GDM1 (cell line): ENCODE measurements at regions not wholly inside any gene's neighbourhood (a gene's known extent, or its start where the extent isn't known, plus 50 kb on each side); places are given as distances from the start of the nearest gene placed in this dataset.

Experiments
- DNase-seq: peaks from one replicate; lab custom pipeline; 2025; lab: John Stamatoyannopoulos, UW

GRCh38 chr7:115707258-115708012 is 323.1 kb downstream of the TFEC start:
- DNase-seq: no peak

GRCh38 chr7:115704884-115705283 is 325.7 kb downstream of the TFEC start:
- no peak for DNase-seq

- DNase-seq: no peak
Observed at GRCh38 chr7:115701141-115701540, 329.4 kb downstream of the TFEC start.

GRCh38 chr7:115694424-115694823 is 336.1 kb downstream of the TFEC start:
- no peak for DNase-seq

DNA sequence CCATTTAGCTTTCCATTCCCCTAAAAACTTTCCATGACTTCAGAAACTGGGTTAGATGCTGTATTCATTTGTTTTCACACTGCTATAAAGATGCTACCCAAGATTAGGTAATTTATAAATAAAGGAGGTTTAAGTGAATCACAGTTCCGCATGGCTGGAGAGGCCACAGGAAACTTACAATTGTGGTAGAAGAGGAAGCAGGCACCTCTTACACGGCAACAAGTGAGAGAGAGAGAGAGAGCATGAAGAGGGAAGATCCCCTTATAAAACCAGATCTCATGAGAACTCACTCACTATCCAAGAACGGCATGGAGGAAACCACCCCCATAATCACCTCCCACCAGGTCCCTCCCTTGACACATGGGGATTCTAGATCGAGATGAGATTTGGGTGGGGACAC is 336.8 kb downstream of the TFEC start:
- no peak for DNase-seq

GRCh38 chr7:115689941-115690340 is 340.6 kb downstream of the TFEC start:
- DNase-seq: no peak

DNA sequence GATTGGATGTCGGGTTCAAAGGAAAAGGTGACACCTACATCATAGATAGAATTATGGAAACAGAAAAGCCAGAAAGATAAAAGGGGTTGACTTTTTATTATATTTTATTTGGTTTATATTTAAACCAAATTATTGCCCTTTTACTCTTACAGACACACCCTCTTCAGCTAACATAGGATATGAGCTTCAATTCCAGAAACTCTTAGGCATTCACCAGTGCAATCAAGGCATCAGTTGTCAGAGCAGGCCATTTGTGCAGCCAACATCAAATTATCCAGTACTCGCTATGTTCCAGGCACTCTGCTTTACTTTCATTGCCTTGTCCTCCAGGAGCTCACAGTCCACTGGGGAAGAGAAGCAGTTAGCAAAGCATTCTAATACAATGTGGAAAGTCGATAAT is 347.5 kb downstream of the TFEC start:
- no peak for DNase-seq

- DNase-seq: no peak
Observed at GRCh38 chr7:115682507-115682906, 348.1 kb downstream of the TFEC start.

DNA sequence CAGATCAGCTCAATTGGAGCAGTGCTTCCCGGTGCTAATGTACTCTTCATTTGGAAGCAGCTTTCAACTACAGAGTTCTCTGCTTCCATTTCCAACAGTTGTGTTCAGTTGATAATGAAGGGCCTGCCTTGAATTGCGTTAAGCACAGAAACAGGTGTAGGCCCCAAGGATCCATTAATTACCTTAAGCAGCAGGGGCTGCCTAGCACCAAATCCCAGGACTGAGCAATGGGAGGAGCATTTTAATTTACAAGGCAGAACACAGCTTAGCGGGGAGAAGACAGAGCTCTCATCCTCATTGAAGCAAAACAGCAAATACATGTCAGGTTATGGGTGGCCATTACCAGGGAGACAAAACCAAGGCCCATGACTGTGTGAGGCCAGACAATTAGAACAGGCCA is 349.6 kb downstream of the TFEC start:
- DNase-seq: no peak

DNA sequence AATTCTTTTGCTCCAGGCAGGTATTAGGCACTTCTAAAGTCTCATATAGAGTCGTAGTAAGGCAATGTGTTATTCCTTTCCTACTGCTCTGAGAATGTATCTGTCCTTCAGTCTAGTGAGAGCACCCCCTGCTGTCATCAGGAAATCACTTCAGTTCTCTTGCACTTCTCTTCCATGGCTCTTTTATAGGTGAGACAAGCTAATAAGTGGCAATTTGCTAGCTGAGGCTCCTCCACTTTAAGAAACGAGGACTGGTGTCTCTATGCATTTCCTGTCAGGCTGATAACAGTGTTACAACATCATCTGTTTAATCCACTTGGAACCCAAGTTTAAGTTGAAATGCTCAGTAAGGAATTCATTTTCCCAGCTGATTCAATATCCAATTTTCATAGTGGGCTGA is 350.6 kb downstream of the TFEC start:
- DNase-seq: no peak

GRCh38 chr7:115679423-115679822 is 351.1 kb downstream of the TFEC start:
- DNase-seq: no peak

- DNase-seq: no peak
Observed at GRCh38 chr7:115678086-115678982, 352.2 kb downstream of the TFEC start.

DNA sequence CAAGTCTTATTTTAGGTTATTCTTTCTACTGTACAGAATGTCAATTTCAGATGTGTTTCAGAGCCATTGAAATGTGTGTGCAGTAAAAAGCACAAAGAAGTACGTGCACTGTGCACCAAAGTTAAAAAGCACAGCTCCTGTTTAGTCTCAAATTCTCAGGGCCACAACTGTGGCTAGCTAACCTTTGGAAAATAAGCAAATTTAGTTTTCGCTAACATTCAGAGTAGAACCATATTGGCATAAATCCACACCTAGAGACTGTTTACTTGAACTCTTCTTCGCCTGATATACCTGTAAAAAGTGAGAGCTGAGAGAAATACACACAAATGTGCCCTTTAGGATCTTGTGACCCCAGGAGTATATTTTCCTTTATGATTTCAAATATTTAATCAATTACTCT is 353.9 kb downstream of the TFEC start:
- no peak for DNase-seq

DNA sequence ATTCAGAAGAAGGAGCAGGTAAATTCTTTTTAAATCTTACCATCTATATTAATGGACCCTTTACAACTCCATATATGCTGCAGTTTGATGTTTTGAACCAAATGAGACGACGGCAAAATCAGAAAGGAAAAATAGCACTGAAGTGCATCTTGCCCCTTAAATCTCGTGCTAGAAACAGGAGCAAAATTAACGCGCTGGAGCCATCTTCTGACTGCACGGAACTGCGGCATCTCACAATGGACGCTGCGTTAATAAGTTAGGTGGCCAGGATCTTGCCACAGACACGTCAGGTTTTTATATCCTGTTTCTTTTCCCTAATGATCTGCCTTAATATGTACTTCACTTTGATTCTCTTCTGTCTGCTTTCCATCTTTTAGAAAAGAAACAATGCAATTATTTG is 354.5 kb downstream of the TFEC start:
- peak; percentile 21 for DNase-seq

DNA sequence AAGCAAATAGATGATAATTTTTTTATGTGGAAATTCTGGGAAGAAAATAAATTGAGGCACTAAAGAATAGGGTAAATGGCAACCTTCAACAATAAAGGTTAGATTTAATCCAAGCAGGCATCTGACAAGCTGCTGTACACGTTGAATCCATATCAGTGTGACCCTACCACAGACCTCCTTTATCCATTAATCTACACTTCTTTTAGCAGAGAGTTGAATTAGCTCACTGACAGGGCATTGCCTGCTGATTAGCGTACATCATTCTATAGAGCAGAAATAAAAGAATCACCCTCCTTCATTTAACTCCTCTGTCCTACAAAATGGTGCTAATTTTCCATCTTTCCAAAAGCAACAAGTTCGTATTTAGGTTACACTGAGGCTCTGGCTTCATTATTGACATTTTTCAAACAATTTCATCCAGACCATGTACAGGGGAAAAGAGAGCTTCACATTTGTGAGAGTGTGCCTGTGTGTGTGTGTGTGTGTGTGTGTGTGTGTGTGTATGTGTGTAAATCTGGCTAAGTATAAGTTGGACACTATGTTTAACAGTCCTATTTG is 356.0 kb downstream of the TFEC start:
- DNase-seq: no peak

DNA sequence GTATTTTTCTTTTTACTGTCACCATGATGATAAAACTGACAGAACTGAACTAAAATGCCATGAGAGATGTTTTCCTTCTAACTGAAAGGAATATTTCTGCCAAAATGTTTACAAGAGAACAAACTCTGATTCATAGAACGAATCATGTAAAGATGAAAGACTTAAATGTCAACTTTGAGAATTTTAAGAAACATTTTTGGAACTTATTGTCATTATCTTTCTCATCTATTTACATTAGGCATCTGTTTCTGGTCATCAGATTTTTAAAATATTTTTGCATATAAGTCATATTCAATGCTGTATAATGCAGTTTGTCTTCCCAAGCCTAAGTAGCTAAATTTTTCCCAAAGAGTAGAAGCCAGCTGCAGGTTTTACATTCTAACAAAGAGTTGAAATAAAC is 358.5 kb downstream of the TFEC start:
- no peak for DNase-seq

DNA sequence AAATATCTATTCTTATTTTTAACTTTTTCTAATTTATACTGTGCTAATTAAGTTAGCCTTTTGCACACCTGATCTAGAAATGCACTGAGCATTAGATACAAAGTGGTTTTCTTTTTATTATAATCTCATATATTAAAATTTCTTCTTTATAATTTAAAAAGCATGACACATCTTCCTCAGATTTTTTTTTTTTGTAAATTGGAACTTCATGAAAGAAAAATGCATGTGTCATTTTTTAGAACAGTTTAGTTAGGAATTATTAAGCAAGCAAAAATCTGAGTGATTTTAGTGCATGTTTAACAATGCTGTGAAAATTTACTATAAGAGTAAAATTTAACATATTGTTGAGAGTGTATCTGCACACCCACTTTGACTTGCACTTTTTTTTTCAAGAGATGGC is 367.9 kb downstream of the TFEC start:
- no peak for DNase-seq

GRCh38 chr7:115662120-115662519 is 368.4 kb downstream of the TFEC start:
- DNase-seq: no peak

DNA sequence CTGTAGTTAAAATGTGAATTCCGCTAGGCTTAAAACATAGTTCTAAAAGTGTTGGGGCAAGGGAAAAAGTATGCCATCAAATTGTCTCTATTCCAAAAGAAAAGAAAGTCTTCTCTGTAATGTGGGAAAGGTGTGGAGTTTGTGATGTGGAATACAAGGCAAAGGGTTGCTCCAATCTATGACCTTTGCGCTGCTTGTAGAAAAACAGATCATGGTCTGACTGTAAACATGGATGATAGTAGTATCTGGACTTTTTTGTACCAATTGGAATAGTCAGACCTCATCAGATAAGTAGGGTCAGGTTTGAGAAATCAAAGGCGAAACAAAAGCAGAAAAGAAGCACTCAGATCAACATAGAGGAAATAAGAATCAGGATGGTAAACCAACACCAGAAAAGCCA is 372.3 kb downstream of the TFEC start:
- no peak for DNase-seq

- no peak for DNase-seq
Observed at GRCh38 chr7:115654384-115655214, 376.0 kb downstream of the TFEC start.

GRCh38 chr7:115649429-115649828 is 381.1 kb downstream of the TFEC start:
- no peak for DNase-seq

GRCh38 chr7:115647712-115648111 is 382.9 kb downstream of the TFEC start:
- DNase-seq: no peak
